Inflammatory macrophage treated with lipopolysaccharide for 1 hour (primary cell): ENCODE measurements at regions not wholly inside any gene's neighbourhood (a gene's known extent, or its start where the extent isn't known, plus 50 kb on each side); places are given as distances from the start of the nearest gene placed in this dataset.

Experiments
- DNase-seq, 2 donors: peaks; one replicate each; pipeline ENCODE4 v3.0.0-alpha.2; 2020 to 2022

DNA sequence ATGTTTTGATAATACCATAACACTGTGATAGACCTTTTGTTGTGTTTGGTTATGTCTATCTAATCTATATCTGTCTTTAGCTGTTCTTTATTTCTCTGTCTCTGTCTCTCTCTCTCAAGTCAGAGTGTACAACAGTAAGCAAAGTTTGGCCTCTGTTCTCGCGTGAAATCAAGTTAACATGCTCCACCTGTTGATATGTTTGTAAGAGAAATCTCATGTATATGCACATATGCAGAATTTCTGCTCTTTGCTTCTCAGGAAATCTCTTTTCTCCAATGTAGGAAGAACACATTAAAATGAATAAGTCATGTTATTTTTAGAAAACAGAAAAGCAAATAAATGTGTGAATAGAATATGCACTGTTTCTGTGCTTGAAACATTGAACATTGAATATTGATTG, 425.5 kb upstream of the SEMA6D start:
- no peak for DNase-seq

DNA sequence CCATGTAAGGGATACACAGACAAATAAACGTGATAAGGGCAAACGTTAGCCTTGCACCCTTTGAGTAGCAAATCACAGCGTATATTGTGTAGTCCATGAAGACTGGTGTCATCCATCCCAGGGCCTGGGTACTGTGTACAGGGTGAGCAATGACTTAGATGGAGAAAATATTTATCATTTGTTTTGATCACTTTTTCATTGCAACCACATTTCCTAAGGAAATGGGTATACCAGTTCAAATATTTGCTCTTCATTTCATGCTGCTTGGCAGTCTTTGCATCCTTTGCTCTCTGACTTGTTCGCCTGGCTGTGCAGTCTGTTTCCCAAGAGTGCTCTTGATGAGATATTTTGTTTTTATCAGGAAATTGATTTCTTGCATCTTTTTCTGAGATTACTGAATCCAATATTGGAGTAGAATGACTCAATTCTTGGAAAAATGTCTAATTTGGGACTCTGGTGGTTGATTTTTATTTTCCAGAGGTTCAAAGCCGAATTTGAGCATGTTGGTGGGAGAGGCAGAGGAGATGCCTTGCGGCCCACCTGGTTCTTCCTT, 424.6 kb upstream of the SEMA6D start:
- no peak for DNase-seq

DNA sequence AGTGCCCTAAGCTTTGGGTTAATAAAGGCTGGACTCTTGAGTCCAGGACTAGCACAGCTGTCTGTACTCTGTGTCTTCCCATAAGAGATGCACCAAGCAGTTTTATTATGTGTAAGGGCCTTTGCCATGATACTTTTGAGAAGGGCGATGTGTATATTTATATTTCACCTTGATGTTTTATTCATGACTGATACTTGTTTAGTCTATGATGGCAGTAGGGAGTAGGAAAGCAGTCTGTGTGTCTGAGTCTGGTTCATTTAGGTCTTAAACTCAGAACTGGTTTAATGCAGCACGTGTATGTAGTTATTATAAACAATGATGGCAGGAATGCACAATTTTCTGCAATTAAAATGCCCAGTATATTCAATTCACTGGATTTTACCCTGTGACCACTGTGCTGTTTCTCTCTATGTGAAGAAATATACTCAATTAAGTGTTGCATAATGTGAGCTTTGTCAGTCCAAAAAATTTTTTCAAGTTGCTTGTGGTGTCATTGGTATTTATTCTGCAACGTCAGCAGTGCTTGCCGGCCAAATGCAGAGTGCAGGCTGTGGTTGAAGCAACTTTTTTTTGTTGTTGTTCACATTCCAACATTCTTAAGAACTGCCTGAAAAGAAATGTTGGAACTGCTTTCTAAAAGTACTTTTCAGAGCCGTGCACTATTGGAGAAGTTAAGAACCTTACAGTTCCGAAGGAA, 423.7 kb upstream of the SEMA6D start:
- DNase-seq = no peak

DNA sequence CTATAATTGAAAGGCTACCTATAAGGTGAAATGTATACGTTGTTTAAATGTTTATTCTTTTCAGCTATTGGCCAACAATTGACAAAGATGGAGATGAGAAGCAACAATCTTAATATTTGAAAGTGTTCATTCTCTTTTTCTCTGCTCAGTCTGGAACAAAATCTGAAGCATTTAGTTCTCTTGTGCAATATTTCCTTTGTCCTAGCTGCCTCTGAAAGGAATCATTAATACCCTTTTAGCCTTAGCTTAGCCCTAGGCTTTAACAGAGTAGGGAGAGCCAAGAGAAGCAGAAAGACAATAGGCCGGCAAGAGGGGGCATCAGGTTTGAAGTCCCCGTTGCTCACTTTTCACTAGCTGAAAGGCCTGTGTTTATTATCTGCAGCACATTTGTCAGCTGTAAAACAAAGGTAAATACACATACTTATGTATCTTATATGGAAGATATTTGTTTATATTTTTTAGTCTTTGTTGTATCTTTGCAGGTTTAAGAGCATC, 422.5 kb upstream of the SEMA6D start:
- no peak for DNase-seq

DNA sequence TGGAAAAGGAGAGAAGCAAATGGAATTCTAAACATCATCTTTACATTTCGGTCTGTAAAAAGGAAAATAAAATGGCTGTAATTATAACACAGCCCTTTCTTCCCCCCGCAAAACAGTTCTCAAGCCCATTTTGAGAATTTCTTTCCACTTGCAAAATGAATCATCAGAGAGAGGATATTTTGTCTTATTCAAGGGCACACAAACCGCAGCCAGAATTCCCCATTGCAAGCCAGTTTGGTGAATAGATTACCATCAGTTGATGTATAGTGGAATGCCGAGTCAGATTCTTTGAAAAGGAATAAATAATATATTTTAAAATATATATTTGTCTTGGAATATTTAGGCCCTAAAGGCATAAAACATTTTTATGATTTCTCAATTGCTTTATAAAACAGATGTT, 420.4 kb upstream of the SEMA6D start:
- DNase-seq = no peak

DNA sequence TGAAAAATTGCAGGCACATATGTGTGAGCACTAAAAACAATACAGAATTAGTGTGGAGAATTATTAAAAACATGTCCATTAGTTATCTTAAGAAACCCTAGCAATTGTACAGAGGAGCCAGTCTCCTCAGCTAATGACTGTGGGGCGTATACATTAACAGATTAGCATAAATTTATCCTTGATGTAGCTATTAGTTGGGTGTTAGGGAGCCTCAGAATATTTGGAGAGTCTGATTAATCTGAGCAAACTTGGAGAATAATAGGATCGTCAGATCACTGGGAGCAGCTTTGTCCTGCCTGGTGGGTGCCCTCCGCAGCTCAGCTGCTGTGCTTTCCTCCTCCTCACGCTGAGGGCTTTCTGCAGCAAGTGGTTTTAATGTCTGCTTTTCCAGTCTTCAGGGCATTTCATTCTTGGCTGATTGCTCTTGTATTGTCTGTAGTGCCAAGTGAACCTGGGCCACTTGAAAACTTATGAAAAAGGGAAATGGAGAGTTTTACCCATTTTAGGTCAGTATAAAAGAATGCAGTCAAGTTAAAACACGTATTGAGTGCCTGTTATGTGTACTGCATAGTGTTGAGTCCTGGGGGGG, 417.4 kb upstream of the SEMA6D start:
- no peak for DNase-seq

DNA sequence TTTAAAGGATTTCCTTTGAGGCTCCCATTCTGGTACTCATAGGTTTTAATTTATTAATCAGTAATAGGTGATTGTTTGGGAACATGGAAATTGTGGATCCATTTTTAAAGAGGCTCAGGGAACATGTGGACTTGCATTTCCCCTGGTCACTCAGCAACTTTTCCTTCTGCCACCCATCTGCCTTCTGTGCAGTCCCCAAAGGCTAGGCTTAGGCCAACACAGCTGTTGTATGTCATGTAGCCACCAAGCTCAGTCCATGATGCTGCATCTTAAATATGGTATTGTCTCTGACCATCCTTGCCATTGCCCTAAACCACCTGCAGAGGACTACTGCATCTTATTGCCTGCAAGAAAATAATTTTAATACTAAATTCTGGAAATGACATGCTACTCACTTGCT, 416.7 kb upstream of the SEMA6D start:
- DNase-seq = no peak

DNA sequence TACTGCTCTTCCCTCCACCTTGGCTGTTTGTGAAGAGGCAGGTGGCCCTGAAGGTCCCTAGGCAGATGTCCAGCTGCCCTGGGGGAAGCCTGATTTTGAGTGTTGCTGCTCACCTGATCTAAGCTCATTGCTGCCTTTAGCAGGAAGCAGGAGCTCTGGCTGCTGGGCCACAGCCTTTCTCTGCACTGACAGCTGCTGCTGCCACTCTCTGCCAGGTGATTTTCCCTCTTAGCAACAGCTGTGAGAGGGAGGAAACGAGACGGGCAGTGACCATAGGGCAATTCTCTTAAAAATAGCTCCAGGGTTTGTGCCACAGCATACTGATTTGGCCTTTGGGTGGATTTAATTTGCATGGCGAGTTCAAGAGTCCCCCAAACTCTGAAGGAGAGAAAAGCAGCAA, 415.8 kb upstream of the SEMA6D start:
- no peak for DNase-seq

DNA sequence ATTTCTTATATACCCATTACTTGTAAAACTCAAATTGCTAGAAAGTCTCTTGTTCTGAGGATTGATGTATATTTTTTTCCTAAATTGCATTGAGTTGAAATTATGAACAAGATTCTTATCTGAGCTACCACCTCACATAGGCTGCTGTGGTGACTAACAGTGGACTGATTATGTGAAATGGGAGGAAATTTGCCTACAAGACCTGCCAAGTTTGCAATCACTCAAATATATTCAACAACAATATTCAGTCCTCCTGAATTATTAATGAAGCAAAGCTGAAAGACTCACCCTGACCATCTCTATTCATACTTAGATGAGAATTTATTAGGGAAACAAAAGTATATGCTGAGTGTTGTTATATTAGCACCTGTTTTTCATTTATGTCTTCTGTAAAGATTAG, 412.6 kb upstream of the SEMA6D start:
- DNase-seq = no peak

DNA sequence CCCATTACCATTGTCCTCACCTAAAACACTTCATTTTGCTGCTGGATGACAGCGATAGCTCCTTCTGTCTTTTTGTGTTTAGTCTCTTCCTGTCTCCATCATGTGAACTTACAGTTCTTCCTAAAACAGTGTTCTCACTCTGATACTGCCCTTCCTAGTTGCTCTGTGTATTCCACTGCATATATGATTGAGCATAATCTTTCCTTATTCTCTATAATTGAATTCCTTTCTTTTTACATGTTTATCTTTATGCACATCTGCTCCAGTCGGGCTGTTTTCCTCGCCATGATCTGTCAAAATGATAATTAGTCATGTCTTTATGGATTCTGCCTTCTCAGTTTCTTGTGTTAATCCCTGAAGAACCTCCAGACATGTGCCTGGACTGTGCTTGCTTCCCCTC, 405.1 kb upstream of the SEMA6D start:
- DNase-seq = no peak

DNA sequence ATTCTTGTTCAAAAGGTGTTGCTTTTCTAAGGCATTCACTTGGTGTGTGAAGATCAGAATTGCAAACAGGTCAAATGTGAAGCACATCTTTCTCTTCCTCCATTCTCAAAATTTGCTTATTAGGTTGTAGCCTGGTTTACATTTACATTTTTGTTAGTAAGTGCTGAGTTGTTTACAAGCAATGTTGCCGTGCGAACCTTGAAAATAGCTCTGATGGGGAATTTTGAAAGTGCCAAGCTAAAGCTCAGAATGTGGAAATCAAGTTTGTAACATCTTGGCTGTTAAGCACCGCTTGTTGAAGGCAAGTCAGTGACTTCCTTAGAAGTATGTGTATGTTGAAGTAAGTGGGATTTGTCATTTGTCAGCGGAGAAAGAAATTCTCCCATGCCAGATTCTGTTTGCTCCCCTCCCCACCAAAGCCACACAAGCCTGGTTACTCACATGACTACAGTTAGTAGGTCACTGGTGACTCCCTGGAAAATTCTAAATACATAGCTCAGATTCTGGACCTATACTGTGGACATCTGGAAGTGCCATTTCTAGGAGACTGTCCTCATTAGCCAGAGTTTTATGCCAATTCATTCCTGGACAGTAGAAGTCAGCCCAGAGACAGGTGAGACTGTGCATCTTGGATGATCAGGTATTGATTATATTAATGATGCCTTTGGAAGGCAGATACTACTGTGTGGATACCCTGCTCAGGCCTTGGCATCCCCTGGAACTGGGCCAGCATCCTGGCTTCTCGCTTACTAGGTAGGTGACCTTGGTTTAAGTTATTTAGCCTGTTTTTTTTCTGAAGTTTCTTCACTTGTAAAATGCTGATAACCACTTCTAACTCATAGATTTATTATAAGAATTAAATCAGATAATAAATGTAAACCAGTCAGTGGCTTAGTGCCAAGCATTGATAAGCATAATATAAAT, 390.6 kb upstream of the SEMA6D start:
- no peak for DNase-seq

DNA sequence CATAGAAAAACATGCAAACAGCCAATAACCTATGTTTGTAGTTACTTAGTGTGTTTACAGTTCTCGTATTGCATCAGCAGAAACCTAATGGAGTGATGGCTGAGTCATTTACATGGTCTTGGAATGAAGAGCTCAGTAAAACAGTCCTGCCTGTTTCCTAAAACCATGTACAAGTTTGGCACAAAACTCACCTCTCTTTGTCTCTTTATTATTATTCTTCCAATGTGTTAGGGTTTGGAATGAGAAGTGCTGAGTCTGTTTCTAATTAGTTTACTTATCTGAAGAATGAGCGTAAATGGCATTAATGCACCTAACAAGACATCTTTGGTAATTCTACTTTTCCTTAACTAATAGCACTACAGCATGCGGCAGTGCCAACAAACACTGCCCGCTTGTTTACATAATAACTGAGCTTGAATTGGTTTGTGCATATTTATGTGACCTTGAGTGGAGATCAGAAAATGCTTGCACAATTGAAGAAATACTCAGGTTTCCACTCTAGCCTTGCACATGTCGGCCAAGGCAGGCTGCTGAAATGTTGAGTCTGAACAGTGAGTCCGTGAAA, 385.4 kb upstream of the SEMA6D start:
- no peak for DNase-seq

DNA sequence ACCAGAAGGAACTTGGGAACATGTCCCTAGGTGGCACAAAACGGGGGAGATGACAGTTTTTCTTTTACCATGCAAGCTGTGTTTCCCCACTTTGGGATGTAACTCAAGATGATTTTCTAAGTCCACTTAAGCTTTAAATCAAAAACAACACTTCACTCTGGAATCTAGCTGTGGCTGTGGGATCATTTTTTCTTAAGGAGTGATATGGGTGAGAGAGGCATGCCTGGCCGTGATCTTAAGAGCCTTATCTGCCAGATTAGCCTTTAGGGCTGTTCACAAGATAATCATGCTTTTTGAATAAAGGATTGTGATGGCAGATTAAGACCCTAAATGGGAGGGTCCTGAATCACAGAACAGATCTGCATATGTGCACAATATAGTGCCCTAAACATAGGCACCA, 384.8 kb upstream of the SEMA6D start:
- DNase-seq = no peak

DNA sequence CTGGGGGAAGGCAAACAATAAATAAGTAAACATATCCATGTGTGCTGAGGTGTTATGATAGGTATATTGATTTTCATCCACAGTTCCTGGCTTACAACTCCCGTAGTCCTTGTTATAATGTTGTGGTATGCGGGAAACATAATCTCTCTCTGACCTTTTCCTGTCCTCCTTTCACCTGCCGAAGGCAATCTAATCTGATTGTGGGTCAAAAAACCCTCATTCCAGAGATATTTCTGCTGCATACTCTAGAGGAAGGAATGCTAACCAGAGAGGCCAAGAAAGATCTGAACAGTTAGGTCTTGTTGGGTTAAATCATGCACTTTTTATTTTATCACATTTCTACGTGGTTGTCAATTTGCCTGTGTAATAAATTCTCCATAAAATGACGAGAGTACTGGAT, 383.6 kb upstream of the SEMA6D start:
- no peak for DNase-seq

DNA sequence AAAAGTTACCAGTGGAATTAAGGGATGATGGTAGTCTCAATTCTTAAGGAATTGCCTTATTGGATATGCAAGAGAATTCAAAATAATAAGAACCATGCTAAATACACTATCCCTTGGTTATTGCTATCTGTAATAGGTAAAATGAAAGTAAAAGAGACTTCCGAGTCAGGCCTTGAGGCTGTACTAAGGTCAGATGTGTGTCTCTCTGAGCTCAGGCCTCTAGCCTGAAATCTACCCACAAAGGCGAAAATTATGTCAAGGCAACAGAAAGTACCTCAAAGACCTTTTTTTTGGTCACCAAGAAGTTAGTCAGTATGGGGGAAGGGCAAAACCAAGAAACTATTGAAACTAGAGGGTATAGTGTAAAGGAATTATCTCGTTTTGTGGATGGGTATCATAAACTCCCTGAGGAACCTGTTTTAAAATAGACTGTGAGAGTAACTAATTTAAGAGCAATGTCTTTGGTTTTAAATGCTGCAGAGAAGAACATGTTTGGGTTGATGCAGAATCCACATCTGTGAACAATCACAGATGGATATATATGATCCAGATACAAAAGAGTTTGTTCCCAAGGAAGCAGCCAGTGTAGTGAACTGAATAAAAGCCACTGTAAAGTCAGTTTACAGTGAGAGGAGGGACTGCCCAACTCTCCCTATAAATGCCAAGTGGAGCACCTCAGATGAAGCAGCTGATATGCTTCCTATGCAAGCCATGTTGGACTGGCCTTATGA, 382.3 kb upstream of the SEMA6D start:
- no peak for DNase-seq

DNA sequence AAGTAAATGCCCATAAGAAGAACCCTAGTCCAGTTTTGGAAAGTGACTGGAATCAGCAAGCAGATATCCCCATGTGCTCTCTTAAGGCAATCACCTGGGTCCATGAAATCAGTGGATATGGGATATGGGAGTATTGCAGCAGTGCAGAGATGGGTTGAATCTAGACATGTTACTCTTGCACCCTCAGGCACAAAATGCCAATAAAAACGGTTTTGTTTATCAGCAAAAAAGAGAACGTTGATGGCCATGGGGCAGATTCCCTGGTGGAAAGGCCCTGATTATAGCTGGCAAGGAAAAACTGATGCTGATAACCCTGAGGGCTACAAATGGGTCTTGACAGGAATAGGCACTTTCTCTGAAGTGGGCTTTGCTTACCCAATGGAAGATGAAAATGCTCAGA, 380.2 kb upstream of the SEMA6D start:
- no peak for DNase-seq

DNA sequence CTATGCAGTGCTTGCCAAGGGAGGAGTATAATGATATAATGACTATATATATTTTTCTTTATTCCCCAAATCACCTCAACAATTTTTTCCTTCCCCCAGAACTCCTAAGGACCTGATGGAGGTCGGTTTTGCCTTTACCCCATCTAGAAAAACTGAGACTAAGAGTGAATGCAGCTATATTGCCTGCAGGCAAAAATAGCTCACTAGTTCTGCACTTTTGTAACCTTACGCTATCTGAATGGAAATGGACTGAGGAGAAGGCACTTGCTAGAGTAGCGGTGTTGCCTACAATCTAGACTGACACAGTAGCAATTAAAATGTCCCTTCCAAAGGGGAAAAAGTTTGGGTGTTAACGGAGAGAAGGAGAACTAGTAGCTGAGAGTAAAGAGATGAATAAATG, 379.5 kb upstream of the SEMA6D start:
- DNase-seq = no peak

DNA sequence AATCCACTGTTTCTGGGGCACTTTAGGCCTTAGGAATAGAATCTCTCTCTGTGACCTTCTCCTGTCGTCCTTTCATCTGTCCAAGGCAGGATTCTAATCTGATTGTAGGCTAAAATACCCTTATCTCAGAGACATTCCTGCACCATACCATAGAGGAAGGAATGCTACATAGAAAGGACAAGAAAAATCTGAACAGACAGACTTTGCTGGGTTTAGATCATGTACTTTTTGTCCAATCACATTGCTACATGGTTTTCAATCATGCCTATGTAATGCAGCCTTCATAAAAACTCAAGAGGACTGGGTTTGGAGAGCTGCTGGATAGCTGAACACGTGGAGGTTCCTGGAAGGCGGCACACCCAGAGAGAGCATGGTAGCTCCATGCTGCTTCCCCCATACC, 378.5 kb upstream of the SEMA6D start:
- DNase-seq = no peak

DNA sequence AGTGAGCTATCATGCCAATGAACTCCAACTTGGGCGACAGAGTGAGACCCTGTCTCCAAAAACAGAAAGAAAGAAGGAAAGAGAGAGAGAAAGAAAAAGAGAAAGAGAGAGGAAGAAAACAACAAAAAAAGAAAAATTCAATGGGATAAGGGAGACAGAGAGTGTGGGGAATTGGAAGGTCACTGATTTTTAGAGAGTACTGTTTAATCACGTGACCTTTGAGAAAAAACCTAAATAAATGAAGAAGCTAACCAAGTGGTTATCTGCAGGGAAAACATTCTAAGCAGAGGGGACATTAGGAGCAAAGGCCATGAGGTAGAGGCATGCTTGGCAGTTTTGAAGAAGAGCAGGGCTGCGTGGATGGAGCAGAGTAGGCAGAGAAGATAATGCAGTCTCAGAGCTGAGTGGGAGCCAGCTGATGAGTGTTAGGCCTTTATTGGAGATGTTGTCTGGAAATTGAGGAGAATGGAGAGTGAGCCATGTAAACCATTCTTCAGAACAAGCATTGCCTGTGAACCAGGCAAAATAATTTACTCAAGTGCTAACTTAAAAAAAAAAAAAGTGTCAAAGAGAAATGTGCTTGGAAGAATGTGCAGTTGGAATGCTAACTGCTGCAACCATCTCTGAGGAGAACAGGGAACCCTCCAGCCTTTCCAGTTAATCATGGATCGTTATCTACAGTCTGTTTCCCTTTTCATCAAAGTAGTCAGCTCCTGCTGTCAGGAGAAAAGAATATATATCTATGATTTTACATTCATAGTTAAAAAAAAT, 377.3 kb upstream of the SEMA6D start:
- DNase-seq = no peak

DNA sequence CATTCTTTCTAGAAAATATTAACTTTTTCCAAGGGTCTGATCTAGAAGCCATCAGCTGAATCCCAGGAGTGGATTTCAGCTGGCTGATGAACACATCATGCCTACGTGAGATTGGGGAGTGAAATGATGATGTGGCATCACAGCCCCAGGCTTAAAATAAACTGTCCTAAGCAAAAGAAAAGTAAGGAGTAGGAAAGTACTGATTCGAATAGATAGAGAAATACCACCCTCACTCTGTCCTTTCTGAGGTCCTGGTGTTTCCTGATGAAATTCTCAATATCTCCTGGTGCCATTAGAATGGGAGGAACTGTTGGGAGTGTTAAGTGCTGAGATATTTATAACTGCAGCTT, 376.8 kb upstream of the SEMA6D start:
- DNase-seq = no peak

DNA sequence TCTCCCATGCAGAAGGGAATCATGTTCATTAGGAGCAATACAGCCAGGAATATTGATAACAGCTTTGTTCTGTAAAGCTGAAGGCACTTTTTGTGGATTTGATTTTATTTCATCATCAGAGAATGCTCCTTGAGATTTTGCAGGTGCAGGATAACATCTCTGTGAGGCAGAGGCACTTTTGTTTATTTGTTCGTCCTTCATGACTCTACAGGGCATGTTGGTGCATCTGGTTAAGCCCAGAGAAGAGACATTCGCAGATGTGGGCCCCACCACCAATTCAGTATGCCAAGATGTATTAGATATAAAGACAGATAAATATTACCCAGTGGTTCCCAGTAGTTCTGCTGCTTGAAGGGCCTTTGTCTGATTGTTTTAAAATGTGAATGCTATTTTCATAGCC, 368.1 kb upstream of the SEMA6D start:
- no peak for DNase-seq

DNA sequence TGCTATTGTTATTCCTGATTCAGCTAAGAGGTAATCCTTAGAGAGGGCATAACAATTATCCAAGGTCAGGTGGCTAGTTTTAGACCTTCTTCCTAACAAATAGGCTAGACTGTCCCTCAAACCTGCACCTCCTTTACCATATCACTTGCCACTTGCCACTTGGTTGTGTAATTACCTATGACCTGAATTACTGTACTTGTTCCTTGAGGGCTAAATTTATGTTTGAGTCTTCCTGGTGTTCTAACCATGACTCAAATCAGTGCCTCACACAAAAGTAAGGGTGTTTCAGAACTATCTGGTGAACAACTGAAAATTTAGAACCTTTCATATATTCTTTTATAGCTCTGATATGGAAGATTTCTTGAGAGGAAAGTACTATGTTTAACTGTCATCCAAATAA, 365.8 kb upstream of the SEMA6D start:
- no peak for DNase-seq
